ENCODE measurements at regions not wholly inside any gene's neighbourhood (a gene's known extent, or its start where the extent isn't known, plus 50 kb on each side); places are given as distances from the start of the nearest gene placed in this dataset.

- TF ChIP-seq REST (IDR thresholded peaks at IDR 0.05; ENCODE audit: insufficient read depth in 1 of 2, low read depth in 2 of 2, low read length in 2 of 2): no peak
- no peak for TF ChIP-seq POLR2AphosphoS5 (IDR thresholded peaks at IDR 0.05; ENCODE audit: low read depth, low read length)
- TF ChIP-seq SIN3A (IDR thresholded peaks at IDR 0.05; ENCODE audit: borderline replicate concordance, insufficient read depth, low read length): no peak
- no peak for TF ChIP-seq FOXP2 (optimal IDR thresholded peaks at IDR 0.05; ENCODE audit: borderline replicate concordance, extremely low read depth, extremely low read length, insufficient read depth)
- no peak for TF ChIP-seq TAF1 (IDR thresholded peaks at IDR 0.05; ENCODE audit: borderline replicate concordance, insufficient read depth, low read length)
Observed at GRCh38 chr17:31653691-31654090, 205.4 kb downstream of the COPRS start.
